ENCODE measurements at regions not wholly inside any gene's neighbourhood (a gene's known extent, or its start where the extent isn't known, plus 50 kb on each side); places are given as distances from the start of the nearest gene placed in this dataset.

GRCh38 chr20:48186915-48187314, 401.6 kb upstream of the SULF2 start:
- 14% methylated on average over 7 of the region's 7 CpGs for WGBS (ENCODE audit: low lambda C conversion rate)
- ATAC-seq = no peak
- FAIRE-seq = no peak
- TF ChIP-seq, protein P1, sequence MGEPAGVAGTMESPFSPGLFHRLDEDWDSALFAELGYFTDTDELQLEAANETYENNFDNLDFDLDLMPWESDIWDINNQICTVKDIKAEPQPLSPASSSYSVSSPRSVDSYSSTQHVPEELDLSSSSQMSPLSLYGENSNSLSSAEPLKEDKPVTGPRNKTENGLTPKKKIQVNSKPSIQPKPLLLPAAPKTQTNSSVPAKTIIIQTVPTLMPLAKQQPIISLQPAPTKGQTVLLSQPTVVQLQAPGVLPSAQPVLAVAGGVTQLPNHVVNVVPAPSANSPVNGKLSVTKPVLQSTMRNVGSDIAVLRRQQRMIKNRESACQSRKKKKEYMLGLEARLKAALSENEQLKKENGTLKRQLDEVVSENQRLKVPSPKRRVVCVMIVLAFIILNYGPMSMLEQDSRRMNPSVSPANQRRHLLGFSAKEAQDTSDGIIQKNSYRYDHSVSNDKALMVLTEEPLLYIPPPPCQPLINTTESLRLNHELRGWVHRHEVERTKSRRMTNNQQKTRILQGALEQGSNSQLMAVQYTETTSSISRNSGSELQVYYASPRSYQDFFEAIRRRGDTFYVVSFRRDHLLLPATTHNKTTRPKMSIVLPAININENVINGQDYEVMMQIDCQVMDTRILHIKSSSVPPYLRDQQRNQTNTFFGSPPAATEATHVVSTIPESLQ (CRISPR knock-in tag; conservative IDR thresholded peaks at IDR 0.05) = no peak
- TF ChIP-seq TAF15 (IDR thresholded peaks at IDR 0.05; ENCODE audit: low read depth, low read length, poor library complexity, severe bottlenecking) (no peak), ZNF496 (CRISPR knock-in tag; IDR thresholded peaks at IDR 0.05; ENCODE audit: insufficient replicate concordance) (no peak), JUN (CRISPR knock-in tag; IDR thresholded peaks at IDR 0.05) (no peak), SRSF1 (optimal IDR thresholded peaks at IDR 0.05; ENCODE audit: low read depth, low read length) (no peak), HNF1B (CRISPR knock-in tag; IDR thresholded peaks at IDR 0.05) (no peak), ZNF749 (CRISPR knock-in tag; IDR thresholded peaks at IDR 0.05; ENCODE audit: borderline replicate concordance) (no peak), RNF219 (CRISPR knock-in tag; IDR thresholded peaks at IDR 0.05) (no peak), ZNF20 (CRISPR knock-in tag; IDR thresholded peaks at IDR 0.05) (no peak), PAXIP1 (CRISPR knock-in tag; conservative IDR thresholded peaks at IDR 0.05) (no peak), TRIM24 (CRISPR knock-in tag; IDR thresholded peaks at IDR 0.05) (no peak)
- TF ChIP-seq, protein P2, sequence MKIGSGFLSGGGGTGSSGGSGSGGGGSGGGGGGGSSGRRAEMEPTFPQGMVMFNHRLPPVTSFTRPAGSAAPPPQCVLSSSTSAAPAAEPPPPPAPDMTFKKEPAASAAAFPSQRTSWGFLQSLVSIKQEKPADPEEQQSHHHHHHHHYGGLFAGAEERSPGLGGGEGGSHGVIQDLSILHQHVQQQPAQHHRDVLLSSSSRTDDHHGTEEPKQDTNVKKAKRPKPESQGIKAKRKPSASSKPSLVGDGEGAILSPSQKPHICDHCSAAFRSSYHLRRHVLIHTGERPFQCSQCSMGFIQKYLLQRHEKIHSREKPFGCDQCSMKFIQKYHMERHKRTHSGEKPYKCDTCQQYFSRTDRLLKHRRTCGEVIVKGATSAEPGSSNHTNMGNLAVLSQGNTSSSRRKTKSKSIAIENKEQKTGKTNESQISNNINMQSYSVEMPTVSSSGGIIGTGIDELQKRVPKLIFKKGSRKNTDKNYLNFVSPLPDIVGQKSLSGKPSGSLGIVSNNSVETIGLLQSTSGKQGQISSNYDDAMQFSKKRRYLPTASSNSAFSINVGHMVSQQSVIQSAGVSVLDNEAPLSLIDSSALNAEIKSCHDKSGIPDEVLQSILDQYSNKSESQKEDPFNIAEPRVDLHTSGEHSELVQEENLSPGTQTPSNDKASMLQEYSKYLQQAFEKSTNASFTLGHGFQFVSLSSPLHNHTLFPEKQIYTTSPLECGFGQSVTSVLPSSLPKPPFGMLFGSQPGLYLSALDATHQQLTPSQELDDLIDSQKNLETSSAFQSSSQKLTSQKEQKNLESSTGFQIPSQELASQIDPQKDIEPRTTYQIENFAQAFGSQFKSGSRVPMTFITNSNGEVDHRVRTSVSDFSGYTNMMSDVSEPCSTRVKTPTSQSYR (CRISPR knock-in tag; IDR thresholded peaks at IDR 0.05; ENCODE audit: borderline replicate concordance) = no peak

More at GRCh38 chr20:48186915-48187314, 401.6 kb upstream of the SULF2 start:
- Histone ChIP-seq H3K36me3 (replicated peaks in 1 of 2; ENCODE audit: control insufficient read depth in 1 of 2, insufficient read depth in 2 of 2, low read length in 2 of 2) (no peaks in the 10 kb centered on the region), H3K27me3 (ENCODE audit: control insufficient read depth in 1 of 2, insufficient read depth in 2 of 2, low read length in 2 of 2) (peaks cover 1 to 3% of the 10 kb centered on the region in 2 experiments; a peak in 1 of 5 replicates), H3K4me3 (replicated peaks in 1 of 3; ENCODE audit: insufficient read depth in 1 of 3, low read depth in 2 of 3, low read length in 3 of 3) (no peak overlapping the region), H3K9me3 (ENCODE audit: low read length) (no peaks in the 10 kb centered on the region), H4K20me1 (ENCODE audit: insufficient read depth, low read length) (no peaks in the 10 kb centered on the region), H3K9ac (ENCODE audit: insufficient read depth, low read depth, low read length) (no peak overlapping the region), H3K4me1 (ENCODE audit: insufficient read depth, low read length) (peaks cover 13% of the 10 kb centered on the region), H3K79me2 (ENCODE audit: insufficient read depth, low read length) (no peaks in the 10 kb centered on the region), H3K27ac (ENCODE audit: extremely low read length, insufficient read depth, low read length) (no peak overlapping the region), H2AFZ (ENCODE audit: low read length) (no peak overlapping the region), H3K4me2 (ENCODE audit: low read depth, low read length) (no peak overlapping the region)
- POLR2A ChIA-PET = no interaction called here
- in situ Hi-C loops (cut with HindIII; ENCODE audit: extremely low pct_ligation_motif_present, low pct_unique_long_range_greater_than_20kb) (no loop called here), intact Hi-C loops (cut with micrococcal nuclease; ENCODE audit: unreplicated experiment) (no loop called here)
- no TSS peak for BruUV-seq (replicated peaks)
- CTCF ChIA-PET (ENCODE audit: low intra/inter-chr PET ratio, low total read pairs) = no interaction called here
- no peak for DNase-seq (ENCODE audit: low spot score)
